Panc1 (cell line): ENCODE measurements at regions not wholly inside any gene's neighbourhood (a gene's known extent, or its start where the extent isn't known, plus 50 kb on each side); places are given as distances from the start of the nearest gene placed in this dataset.

Experiments used
- ATAC-seq: fragments of 200-7000 bp; cut with Tn5 transposase; 2 replicates; pipeline ENCODE4 v1.9.1; 2020; ENCODE audit warnings: mild to moderate bottlenecking, moderate library complexity
- BruUV-seq: library from RNA; stranded (reverse); fragments of 400-500 nt; replicated peaks from 2 replicates; lab custom pipeline; 2021; lab: Mats Ljungman, UMichigan
- CTCF ChIA-PET: fragments of 300-600 bp; sonication (Branson Sonifier 250); formaldehyde crosslinking; loops from one replicate; lab custom pipeline; 2022; ENCODE audit warnings: antibody characterized with exemption; lab: Charles Lee
- POLR2A ChIA-PET: fragments of 300-600 bp; sonication (Branson Sonifier 250); formaldehyde crosslinking; loops from one replicate; lab custom pipeline; 2022; ENCODE audit warnings: antibody characterized with exemption; lab: Charles Lee
- DNase-seq: peaks from one replicate; pipeline ENCODE4 v3.0.0-alpha.2; 2010; ENCODE audit warnings: low read depth, low spot score
- H3K27ac ChIP-seq: 2 replicates; pipeline ENCODE4 v1.5.1; 2011; ENCODE audit warnings: mild to moderate bottlenecking, low read length, inconsistent platforms
- H3K27me3 ChIP-seq: fragments of 200-500 bp; sonication (Bioruptor generic); 2 replicates; pipeline ENCODE4 v1.6.0; 2014; ENCODE audit warnings: low read length, inconsistent platforms; ENCODE audit not compliant: control insufficient read depth, insufficient read depth
- H3K36me3 ChIP-seq: fragments of 200-500 bp; sonication (Bioruptor generic); 2 replicates; pipeline ENCODE4 v1.5.1; 2014; ENCODE audit warnings: inconsistent platforms, mild to moderate bottlenecking, low read length, moderate library complexity; ENCODE audit not compliant: control insufficient read depth, insufficient read depth
- H3K4me1 ChIP-seq: 2 replicates; pipeline ENCODE4 v1.5.1; 2011; ENCODE audit warnings: inconsistent platforms, mild to moderate bottlenecking, low read length, moderate library complexity; ENCODE audit not compliant: control insufficient read depth, insufficient read depth
- H3K4me3 ChIP-seq, 2 experiments: 2 replicates each; pipeline ENCODE4 v1.5.1; 2011 to 2012; ENCODE audit warnings: low read depth in 2 of 2, low read length in 2 of 2, mild to moderate bottlenecking in 2 of 2, inconsistent platforms in 1 of 2, moderate library complexity in 1 of 2
- H3K9me3 ChIP-seq: fragments of 200-500 bp; sonication (Bioruptor generic); 2 replicates; pipeline ENCODE4 v1.5.1; 2014; ENCODE audit warnings: low read depth, mild to moderate bottlenecking, inconsistent platforms, low read length, moderate library complexity; ENCODE audit not compliant: control insufficient read depth, insufficient read depth
- POLR2AphosphoS5 ChIP-seq: IDR thresholded peaks from 2 replicates; pipeline ENCODE4 v1.6.1; 2012; ENCODE audit warnings: mild to moderate bottlenecking, low read depth, low read length, moderate library complexity
- SIN3A ChIP-seq: IDR thresholded peaks from 2 replicates; pipeline ENCODE4 v1.6.1; 2012; ENCODE audit warnings: low read depth, mild to moderate bottlenecking, low read length, moderate library complexity, borderline replicate concordance; ENCODE audit not compliant: insufficient read depth
- TCF7L2 ChIP-seq: IDR thresholded peaks from 2 replicates; pipeline ENCODE4 v1.6.1; 2011; ENCODE audit warnings: mild to moderate bottlenecking, low read depth, low read length, inconsistent platforms
- in situ Hi-C: cut with HindIII; loops from 2 replicates; pipeline ENCODE4 v1.10.0; 2016; ENCODE audit warnings: low sequenced_read_pairs, low pct_unique_long_range_greater_than_20kb
- intact Hi-C: fragments of 100-400 bp; cut with micrococcal nuclease; formaldehyde crosslinking; loops from one replicate; pipeline ENCODE4 v1.10.0; 2022; ENCODE audit not compliant: unreplicated experiment
- TF ChIP-seq, protein P1 (sequence below): fragments of 450-650 bp; IDR thresholded peaks from 2 replicates; pipeline ENCODE4 v1.5.1; 2017; ENCODE audit warnings: mild to moderate bottlenecking
- TF ChIP-seq, protein P2 (sequence below), 2 experiments: IDR thresholded peaks; 2 replicates each; pipeline ENCODE4 v1.6.1; 2011 to 2012; ENCODE audit warnings: low read depth in 2 of 2, control low read depth in 1 of 2, low read length in 1 of 2, mild to moderate bottlenecking in 1 of 2, moderate library complexity in 1 of 2; ENCODE audit not compliant: insufficient read depth in 1 of 2

DNA sequence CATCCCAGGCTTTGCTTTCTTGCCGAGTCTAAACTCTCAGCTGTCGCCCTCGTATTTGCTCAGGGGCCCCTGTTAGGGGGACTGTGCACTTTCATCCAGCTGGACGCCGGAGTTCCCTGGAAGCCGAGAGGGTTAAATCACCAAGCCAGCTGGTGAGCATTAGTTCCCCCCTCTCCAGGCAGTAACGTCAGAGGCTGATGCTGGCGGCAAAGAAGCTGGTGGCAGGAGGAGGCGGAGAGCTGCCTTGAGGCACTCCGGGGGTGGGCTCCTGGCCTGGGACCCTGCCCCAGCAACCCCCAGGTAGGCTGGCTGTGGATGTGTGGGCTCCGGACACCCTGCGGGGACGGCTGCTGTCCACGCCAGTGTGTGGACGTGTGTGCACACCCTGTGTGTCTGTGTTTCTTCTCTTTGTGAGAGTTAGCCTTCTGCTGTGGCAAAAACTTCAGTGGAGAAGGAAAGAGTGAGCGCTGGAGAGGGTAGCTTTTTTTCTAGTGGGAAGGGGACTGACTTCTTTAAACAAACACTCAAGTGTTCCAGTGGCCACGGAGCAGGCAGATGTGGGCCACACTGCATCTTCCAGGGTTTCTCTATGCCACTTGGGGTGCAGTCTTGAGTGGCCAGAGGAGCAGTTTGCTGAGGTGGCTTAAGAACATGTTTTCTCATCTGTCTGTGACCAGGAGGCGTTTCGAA, 84.7 kb downstream of the GLI2 start:
- Histone ChIP-seq H3K36me3 (no peaks in the 10 kb centered on the region), H3K27me3 (no peaks in the 10 kb centered on the region), H3K9me3 (no peaks in the 10 kb centered on the region), H3K4me3 (no peak overlapping the region), H3K4me1 (no peaks in the 10 kb centered on the region), H3K27ac (no peak overlapping the region)
- in situ Hi-C loops (no loop called here), intact Hi-C loops (no loop called here)
- DNase-seq (no peak), ATAC-seq (no peak)
- CTCF ChIA-PET = no interaction called here
- BruUV-seq = no TSS peak
- POLR2A ChIA-PET = no interaction called here
- TF ChIP-seq, protein P1, sequence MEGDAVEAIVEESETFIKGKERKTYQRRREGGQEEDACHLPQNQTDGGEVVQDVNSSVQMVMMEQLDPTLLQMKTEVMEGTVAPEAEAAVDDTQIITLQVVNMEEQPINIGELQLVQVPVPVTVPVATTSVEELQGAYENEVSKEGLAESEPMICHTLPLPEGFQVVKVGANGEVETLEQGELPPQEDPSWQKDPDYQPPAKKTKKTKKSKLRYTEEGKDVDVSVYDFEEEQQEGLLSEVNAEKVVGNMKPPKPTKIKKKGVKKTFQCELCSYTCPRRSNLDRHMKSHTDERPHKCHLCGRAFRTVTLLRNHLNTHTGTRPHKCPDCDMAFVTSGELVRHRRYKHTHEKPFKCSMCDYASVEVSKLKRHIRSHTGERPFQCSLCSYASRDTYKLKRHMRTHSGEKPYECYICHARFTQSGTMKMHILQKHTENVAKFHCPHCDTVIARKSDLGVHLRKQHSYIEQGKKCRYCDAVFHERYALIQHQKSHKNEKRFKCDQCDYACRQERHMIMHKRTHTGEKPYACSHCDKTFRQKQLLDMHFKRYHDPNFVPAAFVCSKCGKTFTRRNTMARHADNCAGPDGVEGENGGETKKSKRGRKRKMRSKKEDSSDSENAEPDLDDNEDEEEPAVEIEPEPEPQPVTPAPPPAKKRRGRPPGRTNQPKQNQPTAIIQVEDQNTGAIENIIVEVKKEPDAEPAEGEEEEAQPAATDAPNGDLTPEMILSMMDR = no peak
- TF ChIP-seq TCF7L2 (no peak), SIN3A (no peak)
- TF ChIP-seq, protein P2, sequence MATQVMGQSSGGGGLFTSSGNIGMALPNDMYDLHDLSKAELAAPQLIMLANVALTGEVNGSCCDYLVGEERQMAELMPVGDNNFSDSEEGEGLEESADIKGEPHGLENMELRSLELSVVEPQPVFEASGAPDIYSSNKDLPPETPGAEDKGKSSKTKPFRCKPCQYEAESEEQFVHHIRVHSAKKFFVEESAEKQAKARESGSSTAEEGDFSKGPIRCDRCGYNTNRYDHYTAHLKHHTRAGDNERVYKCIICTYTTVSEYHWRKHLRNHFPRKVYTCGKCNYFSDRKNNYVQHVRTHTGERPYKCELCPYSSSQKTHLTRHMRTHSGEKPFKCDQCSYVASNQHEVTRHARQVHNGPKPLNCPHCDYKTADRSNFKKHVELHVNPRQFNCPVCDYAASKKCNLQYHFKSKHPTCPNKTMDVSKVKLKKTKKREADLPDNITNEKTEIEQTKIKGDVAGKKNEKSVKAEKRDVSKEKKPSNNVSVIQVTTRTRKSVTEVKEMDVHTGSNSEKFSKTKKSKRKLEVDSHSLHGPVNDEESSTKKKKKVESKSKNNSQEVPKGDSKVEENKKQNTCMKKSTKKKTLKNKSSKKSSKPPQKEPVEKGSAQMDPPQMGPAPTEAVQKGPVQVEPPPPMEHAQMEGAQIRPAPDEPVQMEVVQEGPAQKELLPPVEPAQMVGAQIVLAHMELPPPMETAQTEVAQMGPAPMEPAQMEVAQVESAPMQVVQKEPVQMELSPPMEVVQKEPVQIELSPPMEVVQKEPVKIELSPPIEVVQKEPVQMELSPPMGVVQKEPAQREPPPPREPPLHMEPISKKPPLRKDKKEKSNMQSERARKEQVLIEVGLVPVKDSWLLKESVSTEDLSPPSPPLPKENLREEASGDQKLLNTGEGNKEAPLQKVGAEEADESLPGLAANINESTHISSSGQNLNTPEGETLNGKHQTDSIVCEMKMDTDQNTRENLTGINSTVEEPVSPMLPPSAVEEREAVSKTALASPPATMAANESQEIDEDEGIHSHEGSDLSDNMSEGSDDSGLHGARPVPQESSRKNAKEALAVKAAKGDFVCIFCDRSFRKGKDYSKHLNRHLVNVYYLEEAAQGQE (IDR thresholded peaks at IDR 0.05; ENCODE audit: insufficient read depth in 1 of 2, low read depth in 2 of 2, low read length in 1 of 2) = no peak

- Histone ChIP-seq H3K9me3 (no peaks in the 10 kb centered on the region), H3K27me3 (no peaks in the 10 kb centered on the region), H3K4me3 (no peak overlapping the region), H3K36me3 (no peaks in the 10 kb centered on the region), H3K27ac (no peak overlapping the region), H3K4me1 (no peaks in the 10 kb centered on the region; the same call in 1 of the 2 replicates)
- intact Hi-C loops = no loop called here
- DNase-seq (no peak), ATAC-seq (no peak)
- in situ Hi-C loops = no loop called here
- ChIA-PET POLR2A (no interaction called here), CTCF (no interaction called here)
- TF ChIP-seq SIN3A (no peak), POLR2AphosphoS5 (no peak), TCF7L2 (no peak)
- TF ChIP-seq, protein P1 = no peak
- TF ChIP-seq, protein P2 (IDR thresholded peaks at IDR 0.05; ENCODE audit: insufficient read depth in 1 of 2, low read depth in 2 of 2, low read length in 1 of 2) = no peak
- BruUV-seq = no TSS peak
Measured at GRCh38 chr2:120820953-120821279, 85.2 kb downstream of the GLI2 start.
